22Rv1 (cell line): ENCODE measurements at regions not wholly inside any gene's neighbourhood (a gene's known extent, or its start where the extent isn't known, plus 50 kb on each side); places are given as distances from the start of the nearest gene placed in this dataset.

Experiments used
- H3K27ac ChIP-seq: fragments of 450-650 bp; 2 replicates; pipeline ENCODE4 v1.5.1; 2017
- ZFX ChIP-seq: fragments of 450-650 bp; IDR thresholded peaks from 2 replicates; pipeline ENCODE4 v1.6.1; 2017; ENCODE audit warnings: antibody characterized with exemption, borderline replicate concordance
- TF ChIP-seq, protein P1 (sequence below): fragments of 450-650 bp; IDR thresholded peaks from 2 replicates; pipeline ENCODE4 v1.5.1; 2017; ENCODE audit warnings: mild to moderate bottlenecking

GRCh38 chr9:21672140-21672539, 130.3 kb upstream of the MTAP start:
- TF ChIP-seq, protein P1, sequence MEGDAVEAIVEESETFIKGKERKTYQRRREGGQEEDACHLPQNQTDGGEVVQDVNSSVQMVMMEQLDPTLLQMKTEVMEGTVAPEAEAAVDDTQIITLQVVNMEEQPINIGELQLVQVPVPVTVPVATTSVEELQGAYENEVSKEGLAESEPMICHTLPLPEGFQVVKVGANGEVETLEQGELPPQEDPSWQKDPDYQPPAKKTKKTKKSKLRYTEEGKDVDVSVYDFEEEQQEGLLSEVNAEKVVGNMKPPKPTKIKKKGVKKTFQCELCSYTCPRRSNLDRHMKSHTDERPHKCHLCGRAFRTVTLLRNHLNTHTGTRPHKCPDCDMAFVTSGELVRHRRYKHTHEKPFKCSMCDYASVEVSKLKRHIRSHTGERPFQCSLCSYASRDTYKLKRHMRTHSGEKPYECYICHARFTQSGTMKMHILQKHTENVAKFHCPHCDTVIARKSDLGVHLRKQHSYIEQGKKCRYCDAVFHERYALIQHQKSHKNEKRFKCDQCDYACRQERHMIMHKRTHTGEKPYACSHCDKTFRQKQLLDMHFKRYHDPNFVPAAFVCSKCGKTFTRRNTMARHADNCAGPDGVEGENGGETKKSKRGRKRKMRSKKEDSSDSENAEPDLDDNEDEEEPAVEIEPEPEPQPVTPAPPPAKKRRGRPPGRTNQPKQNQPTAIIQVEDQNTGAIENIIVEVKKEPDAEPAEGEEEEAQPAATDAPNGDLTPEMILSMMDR = no peak
- TF ChIP-seq ZFX = no peak
- no peak overlapping the region for H3K27ac ChIP-seq

DNA sequence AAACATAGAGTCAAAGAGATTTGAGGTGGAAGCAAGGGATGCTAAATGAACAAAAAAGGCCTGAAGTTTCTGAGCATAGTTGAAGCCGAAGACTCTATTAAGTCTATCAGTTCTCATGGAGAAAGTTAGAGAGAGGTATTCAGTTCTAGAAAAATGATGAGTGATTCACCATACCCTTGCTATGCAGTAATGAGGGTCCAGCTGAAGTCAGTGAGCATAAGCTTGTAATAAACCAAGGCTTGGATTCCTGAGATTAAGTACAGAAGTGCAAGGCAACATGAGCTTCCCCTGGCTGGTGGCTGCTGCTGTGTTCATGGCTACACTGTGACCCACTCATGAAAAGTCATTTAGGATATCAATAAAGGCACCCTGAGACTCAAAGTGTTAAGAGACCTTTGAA, 129.7 kb upstream of the MTAP start:
- no peak for TF ChIP-seq ZFX
- TF ChIP-seq, protein P1 = no peak
- no peak overlapping the region for H3K27ac ChIP-seq

DNA sequence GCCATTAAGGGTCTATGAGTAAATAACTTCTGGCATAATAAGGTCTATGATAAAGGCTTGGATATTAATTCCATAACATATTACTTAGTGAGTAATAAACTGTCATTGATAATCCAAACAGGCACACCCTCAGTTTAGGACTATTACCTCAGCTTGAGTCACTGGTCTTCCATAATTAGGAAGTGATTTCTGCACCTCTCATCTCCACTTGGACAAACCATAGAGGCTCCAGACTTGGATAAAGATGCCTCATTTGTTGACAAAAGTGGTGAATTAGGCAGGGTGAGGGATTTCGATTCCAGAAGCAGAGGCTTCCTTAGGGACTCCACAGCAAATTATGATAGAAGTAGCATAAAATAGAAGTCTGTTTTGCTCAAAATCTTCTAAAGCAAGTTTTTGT, 127.5 kb upstream of the MTAP start:
- TF ChIP-seq, protein P1 = no peak
- no peak for TF ChIP-seq ZFX
- H3K27ac ChIP-seq = no peak overlapping the region

GRCh38 chr9:21677387-21677786, 125.0 kb upstream of the MTAP start:
- H3K27ac ChIP-seq = no peak overlapping the region
- TF ChIP-seq, protein P1 = no peak
- TF ChIP-seq ZFX = no peak

GRCh38 chr9:21677834-21678233, 124.6 kb upstream of the MTAP start:
- no peak overlapping the region for H3K27ac ChIP-seq

GRCh38 chr9:21679432-21679831, 123.0 kb upstream of the MTAP start:
- H3K27ac ChIP-seq = no peak overlapping the region
- TF ChIP-seq, protein P1 = no peak
- no peak for TF ChIP-seq ZFX

More at GRCh38 chr9:21677834-21678233, 124.6 kb upstream of the MTAP start:
- no peak for TF ChIP-seq ZFX
- TF ChIP-seq, protein P1 = no peak

- TF ChIP-seq, protein P1 = no peak
- TF ChIP-seq ZFX = no peak
- H3K27ac ChIP-seq = no peak overlapping the region
Measured at GRCh38 chr9:21680590-21680989, 121.8 kb upstream of the MTAP start.
